SIG-M5 (cell line): ENCODE measurements at regions not wholly inside any gene's neighbourhood (a gene's known extent, or its start where the extent isn't known, plus 50 kb on each side); places are given as distances from the start of the nearest gene placed in this dataset.
"Not testable (repeated sequence)": the region's sequence is repeated elsewhere in the genome, so short reads cannot be mapped to it uniquely, and the experiment has no call there.

ENCODE experiments used
- DNase-seq: peaks from one replicate; lab custom pipeline; 2025; lab: John Stamatoyannopoulos, UW

DNA sequence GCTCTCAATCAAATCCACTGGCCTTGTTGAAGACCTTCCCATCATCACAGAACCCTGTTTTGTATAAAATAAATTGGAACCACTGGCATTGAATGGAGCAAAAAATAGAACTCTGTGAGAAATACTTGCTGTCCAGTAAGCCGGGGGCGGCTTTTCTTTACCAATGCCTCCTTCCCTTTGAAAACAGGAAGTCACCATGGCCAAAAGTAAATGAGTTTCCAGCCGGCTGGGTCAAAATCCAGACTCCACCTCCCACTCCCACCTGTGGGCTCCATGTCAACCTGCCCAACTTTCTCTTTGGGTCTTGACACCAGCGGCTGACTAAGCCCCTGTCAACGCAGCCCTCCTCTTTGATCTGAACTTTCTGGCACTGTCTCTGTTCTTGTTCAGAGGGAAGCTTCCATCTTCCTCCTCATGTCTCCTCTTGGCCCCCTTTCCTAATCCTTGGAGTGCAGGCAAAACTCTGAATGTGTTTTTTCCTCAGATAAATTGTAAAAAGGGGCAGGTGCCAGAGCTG lies 95.2 kb downstream of the TFAP2C start:
- DNase-seq, result no peak

DNA sequence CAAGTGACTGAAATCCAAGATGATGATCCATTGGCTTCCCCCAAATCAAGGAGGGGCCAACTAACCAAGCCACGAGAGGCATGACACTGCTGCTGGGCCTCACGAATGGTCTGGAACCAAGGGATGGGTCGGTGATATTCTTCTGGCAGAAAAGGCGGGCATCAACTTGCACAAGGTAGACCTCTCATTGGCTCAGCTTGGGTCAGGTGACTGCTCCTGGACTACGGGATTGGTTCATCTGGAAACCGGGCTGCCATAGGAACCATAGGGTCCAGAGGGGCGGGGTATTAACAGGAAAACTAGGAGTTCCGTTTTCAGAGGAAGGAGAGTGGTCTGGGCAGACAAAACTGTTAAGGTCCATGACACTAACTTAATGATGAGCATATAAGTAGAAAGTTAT lies 100.9 kb downstream of the TFAP2C start:
- DNase-seq, result no peak

DNA sequence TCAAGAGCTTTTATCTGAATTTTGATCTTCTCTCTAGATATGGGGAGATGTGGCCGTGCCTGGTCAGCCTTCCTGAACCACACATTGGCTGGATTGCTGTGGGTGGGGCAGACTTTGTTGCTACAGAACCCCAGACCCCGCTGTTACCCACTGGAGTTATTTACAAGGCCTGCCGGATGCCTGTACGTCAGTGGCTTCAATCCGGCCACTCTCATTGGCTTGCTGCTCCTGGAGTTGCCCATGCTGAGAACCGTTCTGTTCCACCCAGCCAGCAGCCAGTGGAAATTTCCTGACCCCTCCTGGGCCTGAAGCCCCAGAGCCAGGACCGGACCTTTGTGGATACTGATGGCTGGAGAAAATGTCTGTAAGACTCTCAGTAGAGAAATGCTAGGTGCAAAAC lies 101.9 kb downstream of the TFAP2C start:
- no peak for DNase-seq

DNA sequence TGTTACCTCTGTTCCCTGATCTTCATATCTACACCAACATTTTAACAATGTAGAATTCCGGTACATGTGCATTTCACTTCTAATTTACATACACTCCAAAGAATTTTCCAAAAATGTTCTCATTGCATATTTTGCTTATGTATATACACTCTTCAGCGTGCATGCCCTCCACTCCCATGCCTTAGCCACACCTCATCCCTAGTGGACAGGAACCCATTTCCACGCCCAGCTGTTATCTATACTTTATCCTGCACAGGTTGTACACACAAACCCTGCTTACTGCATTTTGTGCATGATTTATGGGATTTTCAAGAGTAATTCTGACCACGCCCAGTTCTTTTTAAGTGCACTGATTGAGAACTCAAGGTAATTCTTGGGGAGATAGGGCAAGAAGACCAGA lies 102.4 kb downstream of the TFAP2C start:
- no peak for DNase-seq

DNA sequence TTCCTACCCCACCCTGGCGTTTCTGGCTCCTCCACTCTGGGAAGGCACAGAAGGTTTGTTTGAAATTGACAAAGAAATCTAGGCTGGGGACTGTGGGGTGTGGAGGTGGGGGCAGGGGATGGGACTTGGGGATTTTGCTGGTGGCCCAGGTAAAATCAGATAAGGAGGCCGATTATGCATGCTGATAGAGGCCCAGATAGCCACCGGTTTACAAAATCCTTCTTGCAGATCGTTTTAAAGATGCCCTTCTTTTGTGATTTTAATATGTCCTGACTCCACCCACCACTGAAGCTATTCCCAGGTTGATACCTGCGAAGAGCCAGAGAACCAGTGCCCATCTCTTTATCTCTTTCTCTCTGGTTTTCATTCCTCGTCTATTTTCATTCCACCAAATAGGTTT lies 104.9 kb downstream of the TFAP2C start:
- DNase-seq, result no peak

DNA sequence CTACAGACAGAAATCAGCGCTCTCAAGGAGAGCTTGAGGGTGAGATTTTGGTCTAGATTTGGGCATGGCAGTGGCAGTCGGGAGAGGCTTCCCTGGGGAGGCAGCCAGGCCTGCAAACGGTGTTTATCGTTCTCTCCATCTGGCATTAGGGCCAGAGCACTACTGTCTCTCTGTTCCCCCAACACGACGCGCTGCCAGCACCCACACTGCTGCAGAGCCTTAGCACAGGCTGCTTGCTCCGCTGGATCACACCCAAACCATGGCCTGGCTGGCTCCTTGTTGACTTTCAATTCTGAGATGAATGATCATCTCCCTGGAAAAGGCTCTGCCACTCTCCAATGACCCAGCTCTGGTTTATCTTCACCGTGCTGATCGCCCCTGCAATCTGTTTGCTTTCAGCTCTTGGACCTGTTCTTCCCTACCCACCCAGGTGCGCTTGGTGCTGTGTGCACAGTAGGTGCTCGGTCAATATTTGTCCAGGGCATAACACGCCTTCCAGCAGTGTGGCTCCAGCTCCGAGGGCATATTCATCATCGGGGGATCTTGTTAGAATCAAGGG lies 106.1 kb downstream of the TFAP2C start:
- no peak for DNase-seq

DNA sequence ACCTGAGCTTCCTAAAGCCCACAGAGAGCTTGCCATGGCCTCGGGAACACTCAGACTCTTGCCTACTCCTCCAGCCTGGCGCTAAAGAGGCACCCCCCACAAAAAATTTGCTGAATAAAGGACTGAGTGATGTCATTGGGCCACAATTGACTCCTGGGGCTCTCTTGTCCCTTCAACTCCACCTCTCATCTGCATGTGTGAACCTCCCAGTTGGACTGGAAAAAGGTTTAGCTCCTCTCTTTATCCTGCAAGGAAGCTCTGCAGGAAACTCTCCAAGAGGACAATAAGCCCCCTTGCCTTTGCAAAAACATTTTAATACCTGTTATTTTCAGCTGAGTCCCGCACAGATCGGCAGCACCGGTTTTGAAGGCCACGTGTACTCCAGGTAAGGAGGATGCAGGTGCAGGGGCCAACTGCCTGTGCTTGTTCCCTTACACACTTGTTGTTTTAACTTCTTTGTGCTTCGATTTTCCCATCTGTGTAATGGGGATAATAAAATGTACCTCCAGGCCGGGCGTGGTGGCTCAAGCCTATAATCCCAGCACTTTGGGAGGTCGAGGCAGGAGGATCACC lies 107.3 kb downstream of the TFAP2C start:
- no peak for DNase-seq

DNA sequence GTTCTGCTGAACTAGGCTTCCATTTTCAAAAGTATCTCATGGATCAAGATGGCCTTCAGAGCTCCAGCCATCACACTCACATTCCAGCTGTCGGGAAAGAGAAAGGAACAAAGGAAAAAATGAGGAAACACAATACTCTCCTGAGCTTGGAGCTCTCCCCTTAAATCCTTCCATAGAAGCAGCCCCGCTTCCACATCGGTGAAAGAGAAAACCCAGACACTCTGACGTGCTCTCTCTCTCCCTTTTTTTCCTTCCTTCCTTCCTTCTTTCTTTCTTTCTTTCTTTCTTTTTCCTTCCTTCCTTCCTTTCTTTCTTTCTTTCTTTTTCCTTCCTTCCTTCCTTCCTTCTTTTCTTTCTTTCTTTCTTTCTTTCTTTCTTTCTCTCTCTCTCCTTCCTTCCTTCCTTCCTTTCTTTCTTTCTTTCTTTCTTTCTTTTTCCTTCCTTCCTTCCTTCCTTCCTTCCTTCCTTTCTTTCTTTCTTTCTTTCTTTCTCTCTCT lies 115.3 kb downstream of the TFAP2C start:
- not testable (repeated sequence) for DNase-seq

DNA sequence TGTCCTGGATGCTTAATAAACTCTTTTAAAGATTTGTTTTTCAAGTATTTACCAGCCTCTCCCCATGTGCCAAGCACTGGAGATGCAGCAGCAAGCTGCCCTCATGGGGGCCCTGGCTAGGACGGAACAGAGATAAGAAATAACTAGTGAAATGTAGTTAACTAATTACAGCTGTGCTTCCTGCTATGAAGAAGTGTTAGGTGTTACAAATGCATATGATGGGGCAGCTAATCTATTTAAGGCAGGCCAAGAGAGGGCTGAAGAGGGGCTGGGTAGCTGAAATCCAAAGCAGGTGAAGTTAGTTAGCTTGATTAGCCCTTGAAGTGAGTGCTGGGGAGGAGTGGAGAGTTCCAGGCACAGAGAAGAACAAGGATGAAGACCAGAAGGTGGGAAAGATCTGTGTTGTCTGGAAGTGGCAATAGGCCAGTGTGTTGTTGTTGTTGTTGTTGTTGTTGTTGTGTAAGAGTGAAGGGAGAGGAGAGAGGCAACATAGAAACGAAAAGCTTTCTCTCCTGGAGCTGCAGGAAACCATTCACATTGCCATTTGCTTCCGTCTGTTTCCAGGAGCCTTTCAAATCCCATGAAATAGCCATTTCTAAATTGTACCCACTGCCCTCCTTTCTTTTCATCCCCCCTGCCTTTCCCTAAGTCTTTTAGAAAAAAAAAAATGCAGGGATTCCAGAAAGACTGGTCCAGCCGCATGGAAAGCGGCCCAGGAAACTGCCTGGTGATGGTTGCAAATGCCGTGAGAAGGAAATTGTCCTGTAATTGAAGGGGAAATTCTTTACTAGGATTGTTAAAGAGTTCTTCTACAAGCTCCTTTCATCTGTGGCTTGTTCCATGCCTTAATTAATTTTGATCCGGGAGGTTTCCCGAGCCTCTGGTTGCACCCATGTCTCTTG lies 119.6 kb downstream of the TFAP2C start:
- DNase-seq, result no peak

DNA sequence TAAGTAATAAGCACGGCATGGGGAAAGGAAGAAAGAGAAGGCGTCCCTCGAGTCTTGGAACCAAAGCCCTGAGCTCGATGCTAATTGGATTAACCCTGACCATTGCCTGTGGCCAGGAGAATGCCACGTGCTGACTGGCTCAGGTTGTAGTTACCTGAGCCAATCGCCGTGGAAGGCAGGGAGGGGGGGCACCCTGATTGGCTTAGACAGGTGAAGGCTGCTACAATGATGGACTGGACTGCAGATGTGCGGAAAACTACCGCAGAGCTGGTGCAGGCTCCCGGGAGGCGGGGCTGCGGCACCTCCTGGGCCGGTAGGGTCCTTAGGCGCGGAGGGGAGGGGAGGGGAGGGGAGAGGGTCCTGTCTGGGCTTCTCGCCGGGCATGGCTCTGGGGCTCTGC lies 121.3 kb downstream of the TFAP2C start:
- DNase-seq, result no peak

DNA sequence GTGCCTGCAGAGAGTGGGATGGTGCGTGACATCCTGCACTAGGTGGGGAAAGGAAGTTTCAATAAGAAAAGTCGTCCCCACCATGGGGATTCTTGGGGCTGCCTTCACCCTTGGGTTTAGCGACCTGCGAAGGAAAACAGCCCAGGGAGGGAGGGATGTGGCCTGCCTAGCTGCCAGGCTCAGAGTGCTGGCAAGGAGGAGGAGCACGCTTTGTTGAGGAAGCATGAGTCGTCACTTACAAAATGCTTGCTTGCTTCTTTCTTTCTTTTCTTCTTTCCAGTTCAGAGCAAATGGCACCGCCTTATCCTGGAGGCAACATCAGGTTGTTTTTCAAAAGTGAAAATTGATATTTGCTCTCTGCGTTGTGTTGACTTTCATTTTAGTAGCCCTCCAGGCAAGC lies 123.2 kb downstream of the TFAP2C start:
- DNase-seq, result no peak

DNA sequence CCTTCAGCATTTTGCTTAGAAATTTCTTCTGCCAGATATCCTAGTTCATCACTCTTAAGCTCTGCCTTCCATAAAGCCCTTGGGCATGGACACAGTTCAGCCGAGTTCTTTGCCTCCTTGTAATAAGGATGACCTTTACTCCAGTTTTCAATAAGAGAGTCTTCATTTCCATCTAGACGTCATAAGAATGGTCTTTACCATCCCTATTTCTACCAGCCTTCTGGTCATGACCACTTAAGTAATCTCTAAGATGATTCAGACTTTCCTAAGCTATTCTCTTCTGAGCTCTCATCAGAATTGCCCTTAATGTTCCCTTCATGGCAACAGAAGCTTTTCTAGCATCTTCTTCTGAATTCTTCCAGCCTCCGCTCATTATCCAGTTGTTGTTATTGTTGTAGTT lies 126.1 kb downstream of the TFAP2C start:
- DNase-seq, result no peak

DNA sequence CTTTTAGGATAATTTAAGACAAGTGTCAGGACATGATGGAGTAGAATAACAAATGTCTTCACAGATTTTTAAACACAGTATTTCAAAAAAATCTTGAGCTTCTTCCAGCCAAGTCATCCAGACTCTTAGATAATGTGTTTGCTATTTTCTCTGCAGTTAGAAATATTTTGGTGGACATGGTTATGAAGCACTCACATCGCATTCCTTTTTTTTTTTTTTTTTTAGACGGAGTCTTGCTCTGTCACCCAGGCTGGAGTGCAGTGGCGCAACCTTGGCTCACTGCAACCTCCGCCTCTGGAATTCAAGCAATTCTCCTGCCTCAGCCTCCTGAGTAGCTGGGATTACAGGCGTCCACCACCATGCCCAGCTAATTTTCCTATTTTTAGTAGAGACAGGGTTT lies 127.6 kb downstream of the TFAP2C start:
- not testable (repeated sequence) for DNase-seq

DNA sequence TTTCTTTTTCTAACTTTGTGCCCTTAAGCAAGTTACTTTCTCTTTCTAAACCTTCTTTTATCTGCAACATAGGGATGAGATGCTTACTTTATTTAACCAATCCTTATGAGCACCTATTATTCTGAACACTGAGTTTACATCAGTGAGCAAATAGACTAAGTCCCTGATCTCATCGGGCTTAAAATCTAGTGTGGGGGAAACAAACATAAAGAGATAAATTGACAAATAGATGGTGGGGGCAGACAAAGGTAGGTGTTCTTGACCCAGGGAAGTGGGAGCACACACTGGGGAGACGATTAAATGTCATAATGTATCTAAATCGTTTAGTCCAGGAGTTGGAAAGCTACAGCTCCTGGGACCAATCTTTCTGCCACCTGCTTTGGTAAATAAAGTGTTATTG lies 129.6 kb downstream of the TFAP2C start:
- no peak for DNase-seq

DNA sequence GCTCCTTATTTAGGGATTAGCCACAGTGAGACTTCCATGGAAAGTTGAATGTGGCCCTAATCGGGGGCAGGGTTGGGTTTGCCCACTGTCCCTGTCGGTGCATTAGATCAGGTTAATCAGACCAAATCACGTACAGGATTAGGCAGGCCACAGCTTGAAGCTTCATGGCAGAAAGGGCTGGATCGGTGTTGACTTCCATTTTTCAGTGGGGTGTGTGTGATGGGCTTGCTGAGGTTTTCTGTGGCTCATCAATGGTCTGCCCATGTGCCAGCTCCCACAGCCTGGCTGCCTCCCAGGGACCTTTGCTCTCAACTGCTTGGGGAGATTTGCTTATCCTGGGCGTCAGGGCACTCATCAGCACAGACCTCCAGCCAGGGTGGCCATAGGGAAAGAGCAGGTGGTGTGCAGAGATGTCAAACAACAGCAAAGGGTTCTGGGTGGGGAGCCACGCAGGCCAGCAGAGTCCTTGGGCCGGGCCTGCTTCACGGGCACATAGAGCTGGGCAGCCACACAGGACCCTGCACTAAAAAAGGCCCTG lies 130.7 kb downstream of the TFAP2C start:
- no peak for DNase-seq

DNA sequence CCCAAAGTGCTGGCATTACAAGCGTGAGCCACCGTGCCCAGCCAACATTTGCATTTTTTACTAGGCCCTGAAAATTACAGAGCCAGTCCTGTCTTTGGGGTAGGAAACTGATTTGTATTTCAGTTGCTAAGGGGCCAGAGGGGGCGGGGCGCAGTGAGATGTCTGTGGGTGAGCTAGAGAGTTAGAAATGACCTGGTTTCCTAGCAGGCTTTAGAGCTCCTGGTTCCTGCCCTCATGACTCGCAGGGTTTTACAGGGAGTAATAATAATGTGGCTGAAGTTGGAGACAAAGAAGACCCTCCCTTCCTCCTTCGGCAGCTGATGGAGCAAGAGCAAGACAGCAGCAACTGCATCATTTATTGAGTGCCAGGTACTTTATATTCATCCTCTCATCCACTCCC lies 131.5 kb downstream of the TFAP2C start:
- no peak for DNase-seq

DNA sequence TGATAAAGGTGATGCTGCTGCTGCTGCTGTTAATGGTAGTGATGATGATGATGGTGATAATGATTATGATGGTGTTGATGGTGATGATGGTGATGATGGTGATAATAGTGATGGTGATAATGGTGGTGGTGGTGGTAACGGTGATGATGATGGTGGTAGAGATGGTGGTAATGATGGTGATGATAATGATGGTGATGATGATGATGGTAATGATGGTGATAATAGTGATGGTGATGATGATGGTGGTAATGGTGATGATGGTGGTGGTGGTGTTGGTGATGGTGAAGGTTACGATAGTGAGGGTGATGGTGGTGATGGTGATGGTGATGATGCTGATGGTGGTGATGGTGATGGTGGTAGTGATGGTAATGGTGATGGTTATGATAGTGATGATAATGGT lies 132.3 kb downstream of the TFAP2C start:
- no peak for DNase-seq

DNA sequence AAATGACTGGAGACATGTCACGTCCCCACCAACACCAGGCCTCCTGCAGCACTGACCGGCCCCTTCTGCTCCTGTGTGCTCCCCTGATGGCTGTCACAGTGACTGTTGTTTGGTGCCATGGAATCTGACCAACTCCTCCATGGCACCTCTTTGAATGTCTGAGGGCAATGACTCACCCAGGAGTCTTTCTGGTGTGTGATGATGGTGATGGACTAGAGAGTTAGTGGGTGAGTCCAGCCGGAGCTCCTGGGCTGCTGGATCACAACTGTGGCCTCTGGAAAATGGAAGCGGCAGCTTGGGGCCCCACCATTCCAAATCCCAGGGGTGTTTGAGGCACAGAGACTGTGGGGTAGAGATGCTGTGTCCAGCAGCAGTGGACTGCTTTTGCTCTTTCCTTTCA lies 133.3 kb downstream of the TFAP2C start:
- DNase-seq, result no peak

DNA sequence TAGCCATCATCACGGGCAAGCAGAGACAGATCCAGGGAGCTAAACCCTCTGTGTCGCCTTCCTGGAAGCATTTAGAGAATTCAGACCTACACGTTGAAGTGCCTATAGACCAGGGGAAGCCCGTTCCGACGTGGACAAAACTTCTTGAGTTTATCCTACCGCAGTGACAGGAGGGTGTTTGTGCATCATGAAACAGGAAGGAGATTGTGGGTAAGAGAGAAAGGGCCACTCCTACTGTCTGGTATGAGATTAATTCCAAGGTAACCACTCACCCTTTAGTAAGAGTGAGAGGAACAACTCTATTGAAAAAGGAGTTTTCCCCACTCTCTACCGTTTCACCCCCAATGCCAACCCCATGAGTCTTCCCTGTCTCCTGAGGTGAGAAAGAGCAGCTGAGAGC lies 133.7 kb downstream of the TFAP2C start:
- no peak for DNase-seq

DNA sequence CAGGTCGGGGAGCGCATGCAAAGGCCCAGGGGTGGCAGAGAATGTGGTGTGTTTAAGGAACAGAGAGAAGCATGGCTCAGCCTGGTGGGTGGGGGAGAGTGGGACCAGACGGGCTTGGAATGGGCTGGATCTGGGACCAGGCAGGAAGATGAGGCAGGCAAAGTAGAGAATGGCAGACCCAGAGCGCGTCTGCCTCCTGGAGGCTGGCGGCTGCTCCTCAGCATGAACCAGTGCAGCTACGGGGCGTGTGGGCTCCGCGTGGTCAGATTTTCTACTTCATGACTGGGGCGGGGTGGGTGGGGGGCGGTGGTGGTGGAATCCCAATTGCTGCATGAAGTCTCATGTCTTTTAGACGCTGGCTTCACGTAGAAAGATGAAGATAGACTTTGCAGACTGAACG lies 135.6 kb downstream of the TFAP2C start:
- DNase-seq, result no peak

DNA sequence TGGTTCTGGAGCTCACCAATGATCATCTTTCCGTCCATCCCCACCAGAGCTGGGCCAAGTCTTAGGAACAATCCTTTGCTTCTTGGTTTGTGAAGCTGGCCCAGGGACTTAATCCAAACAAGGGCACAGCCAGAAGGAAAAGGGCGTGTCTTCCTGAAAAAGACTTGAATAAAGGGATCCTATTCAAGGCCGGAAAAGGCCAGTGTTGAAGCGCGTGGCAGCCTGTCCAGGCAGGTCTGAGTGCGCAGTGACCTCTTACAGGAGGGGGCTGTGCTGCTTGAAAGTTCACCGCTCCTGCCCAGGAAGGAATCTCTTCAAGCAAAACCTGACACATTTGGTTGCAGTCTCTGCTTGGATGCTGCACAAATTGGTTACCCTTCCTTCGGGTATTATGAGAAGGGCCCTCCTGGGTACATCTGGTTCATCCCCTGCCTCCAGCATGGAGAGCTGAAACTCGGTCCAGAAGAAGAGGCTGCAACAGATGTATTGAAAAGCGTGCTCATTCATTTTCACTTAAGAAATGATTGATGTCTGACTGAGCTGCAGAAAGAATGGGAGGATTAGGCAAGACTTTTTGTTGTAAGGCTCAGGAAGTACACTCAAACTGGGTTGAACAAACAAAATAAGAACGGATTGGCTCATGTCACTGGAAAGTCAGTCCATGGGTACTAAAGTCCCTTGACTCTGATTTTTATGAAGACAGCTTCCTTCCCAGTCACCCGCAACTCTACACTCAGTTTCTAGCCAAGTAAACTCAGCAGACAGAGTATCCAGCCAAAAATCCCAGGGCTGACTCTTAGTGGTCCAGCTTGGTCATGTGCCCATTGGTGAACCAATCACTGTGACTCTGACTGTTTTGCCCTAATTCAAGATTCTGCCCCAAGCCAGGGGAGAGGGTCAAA lies 136.3 kb downstream of the TFAP2C start:
- DNase-seq, result no peak

DNA sequence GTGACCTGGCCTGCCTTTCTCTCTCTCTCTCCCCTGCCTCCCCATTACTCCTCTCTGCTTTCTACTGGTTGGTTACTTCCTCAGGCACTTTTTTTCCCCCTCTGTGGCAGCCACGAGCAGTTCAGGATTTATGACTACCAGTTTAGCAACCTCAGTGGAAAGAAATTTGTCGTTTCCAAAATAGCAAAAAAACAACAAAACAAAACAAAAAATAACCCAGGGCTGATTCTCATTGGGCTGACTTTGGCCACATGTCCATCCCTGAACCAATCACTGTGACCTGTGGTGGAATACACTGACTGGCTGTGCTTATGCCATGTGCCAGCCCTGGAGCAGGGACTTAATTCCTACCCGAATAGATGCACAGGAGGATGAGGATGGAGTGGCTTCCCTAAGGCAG lies 137.4 kb downstream of the TFAP2C start:
- no peak for DNase-seq
